ENCODE measurements at regions not wholly inside any gene's neighbourhood (a gene's known extent, or its start where the extent isn't known, plus 50 kb on each side); places are given as distances from the start of the nearest gene placed in this dataset.

DNA sequence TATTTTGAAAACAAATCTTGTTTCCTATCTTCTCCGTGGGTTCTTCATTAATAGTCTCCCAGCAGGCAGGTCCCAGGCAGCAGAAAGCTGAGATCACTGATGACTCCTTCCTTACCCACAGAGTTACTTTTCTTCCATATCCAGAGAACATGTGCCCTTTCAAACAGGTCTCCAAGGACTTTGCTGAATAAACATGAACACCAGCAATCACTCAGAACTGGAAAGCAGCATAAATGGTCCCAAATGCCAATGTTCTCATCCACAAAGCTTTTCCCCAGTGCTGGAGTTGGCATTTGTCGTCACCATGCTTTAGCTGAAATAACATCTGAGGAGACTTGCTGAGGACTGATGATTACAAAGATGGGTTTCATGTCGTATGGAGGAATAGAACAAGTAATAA is 134.0 kb downstream of the YIPF5 start (continued):
- TF ChIP-seq, protein P1, sequence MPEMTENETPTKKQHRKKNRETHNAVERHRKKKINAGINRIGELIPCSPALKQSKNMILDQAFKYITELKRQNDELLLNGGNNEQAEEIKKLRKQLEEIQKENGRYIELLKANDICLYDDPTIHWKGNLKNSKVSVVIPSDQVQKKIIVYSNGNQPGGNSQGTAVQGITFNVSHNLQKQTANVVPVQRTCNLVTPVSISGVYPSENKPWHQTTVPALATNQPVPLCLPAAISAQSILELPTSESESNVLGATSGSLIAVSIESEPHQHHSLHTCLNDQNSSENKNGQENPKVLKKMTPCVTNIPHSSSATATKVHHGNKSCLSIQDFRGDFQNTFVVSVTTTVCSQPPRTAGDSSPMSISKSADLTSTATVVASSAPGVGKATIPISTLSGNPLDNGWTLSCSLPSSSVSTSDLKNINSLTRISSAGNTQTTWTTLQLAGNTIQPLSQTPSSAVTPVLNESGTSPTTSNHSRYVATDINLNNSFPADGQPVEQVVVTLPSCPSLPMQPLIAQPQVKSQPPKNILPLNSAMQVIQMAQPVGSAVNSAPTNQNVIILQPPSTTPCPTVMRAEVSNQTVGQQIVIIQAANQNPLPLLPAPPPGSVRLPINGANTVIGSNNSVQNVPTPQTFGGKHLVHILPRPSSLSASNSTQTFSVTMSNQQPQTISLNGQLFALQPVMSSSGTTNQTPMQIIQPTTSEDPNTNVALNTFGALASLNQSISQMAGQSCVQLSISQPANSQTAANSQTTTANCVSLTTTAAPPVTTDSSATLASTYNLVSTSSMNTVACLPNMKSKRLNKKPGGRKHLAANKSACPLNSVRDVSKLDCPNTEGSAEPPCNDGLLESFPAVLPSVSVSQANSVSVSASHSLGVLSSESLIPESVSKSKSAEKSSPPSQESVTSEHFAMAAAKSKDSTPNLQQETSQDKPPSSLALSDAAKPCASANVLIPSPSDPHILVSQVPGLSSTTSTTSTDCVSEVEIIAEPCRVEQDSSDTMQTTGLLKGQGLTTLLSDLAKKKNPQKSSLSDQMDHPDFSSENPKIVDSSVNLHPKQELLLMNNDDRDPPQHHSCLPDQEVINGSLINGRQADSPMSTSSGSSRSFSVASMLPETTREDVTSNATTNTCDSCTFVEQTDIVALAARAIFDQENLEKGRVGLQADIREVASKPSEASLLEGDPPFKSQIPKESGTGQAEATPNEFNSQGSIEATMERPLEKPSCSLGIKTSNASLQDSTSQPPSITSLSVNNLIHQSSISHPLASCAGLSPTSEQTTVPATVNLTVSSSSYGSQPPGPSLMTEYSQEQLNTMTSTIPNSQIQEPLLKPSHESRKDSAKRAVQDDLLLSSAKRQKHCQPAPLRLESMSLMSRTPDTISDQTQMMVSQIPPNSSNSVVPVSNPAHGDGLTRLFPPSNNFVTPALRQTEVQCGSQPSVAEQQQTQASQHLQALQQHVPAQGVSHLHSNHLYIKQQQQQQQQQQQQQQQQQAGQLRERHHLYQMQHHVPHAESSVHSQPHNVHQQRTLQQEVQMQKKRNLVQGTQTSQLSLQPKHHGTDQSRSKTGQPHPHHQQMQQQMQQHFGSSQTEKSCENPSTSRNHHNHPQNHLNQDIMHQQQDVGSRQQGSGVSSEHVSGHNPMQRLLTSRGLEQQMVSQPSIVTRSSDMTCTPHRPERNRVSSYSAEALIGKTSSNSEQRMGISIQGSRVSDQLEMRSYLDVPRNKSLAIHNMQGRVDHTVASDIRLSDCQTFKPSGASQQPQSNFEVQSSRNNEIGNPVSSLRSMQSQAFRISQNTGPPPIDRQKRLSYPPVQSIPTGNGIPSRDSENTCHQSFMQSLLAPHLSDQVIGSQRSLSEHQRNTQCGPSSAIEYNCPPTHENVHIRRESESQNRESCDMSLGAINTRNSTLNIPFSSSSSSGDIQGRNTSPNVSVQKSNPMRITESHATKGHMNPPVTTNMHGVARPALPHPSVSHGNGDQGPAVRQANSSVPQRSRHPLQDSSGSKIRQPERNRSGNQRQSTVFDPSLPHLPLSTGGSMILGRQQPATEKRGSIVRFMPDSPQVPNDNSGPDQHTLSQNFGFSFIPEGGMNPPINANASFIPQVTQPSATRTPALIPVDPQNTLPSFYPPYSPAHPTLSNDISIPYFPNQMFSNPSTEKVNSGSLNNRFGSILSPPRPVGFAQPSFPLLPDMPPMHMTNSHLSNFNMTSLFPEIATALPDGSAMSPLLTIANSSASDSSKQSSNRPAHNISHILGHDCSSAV (CRISPR knock-in tag; IDR thresholded peaks at IDR 0.05; ENCODE audit: borderline replicate concordance), result no peak
- TF ChIP-seq ARNTL (CRISPR knock-in tag; IDR thresholded peaks at IDR 0.05) (no peak), RAD51 (IDR thresholded peaks at IDR 0.05; ENCODE audit: borderline replicate concordance) (no peak), BCL6 (CRISPR knock-in tag; IDR thresholded peaks at IDR 0.05) (no peak), ZNF17 (CRISPR knock-in tag; IDR thresholded peaks at IDR 0.05) (no peak), THAP11 (CRISPR knock-in tag; IDR thresholded peaks at IDR 0.05) (no peak), ZNF781 (CRISPR knock-in tag; IDR thresholded peaks at IDR 0.05; ENCODE audit: borderline replicate concordance, not compliant biosample characterization) (no peak), MBNL3 (CRISPR knock-in tag; conservative IDR thresholded peaks at IDR 0.05) (no peak), TERF1 (CRISPR knock-in tag; IDR thresholded peaks at IDR 0.05) (no peak), SKIL (CRISPR knock-in tag; IDR thresholded peaks at IDR 0.05; ENCODE audit: borderline replicate concordance) (no peak), ZBTB20 (CRISPR knock-in tag; IDR thresholded peaks at IDR 0.05; ENCODE audit: borderline replicate concordance, low read depth) (no peak)
- TF ChIP-seq, protein P2, sequence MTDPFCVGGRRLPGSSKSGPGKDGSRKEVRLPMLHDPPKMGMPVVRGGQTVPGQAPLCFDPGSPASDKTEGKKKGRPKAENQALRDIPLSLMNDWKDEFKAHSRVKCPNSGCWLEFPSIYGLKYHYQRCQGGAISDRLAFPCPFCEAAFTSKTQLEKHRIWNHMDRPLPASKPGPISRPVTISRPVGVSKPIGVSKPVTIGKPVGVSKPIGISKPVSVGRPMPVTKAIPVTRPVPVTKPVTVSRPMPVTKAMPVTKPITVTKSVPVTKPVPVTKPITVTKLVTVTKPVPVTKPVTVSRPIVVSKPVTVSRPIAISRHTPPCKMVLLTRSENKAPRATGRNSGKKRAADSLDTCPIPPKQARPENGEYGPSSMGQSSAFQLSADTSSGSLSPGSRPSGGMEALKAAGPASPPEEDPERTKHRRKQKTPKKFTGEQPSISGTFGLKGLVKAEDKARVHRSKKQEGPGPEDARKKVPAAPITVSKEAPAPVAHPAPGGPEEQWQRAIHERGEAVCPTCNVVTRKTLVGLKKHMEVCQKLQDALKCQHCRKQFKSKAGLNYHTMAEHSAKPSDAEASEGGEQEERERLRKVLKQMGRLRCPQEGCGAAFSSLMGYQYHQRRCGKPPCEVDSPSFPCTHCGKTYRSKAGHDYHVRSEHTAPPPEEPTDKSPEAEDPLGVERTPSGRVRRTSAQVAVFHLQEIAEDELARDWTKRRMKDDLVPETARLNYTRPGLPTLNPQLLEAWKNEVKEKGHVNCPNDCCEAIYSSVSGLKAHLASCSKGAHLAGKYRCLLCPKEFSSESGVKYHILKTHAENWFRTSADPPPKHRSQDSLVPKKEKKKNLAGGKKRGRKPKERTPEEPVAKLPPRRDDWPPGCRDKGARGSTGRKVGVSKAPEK (CRISPR knock-in tag; IDR thresholded peaks at IDR 0.05; ENCODE audit: borderline replicate concordance), result no peak
- TF ChIP-seq, protein P3, sequence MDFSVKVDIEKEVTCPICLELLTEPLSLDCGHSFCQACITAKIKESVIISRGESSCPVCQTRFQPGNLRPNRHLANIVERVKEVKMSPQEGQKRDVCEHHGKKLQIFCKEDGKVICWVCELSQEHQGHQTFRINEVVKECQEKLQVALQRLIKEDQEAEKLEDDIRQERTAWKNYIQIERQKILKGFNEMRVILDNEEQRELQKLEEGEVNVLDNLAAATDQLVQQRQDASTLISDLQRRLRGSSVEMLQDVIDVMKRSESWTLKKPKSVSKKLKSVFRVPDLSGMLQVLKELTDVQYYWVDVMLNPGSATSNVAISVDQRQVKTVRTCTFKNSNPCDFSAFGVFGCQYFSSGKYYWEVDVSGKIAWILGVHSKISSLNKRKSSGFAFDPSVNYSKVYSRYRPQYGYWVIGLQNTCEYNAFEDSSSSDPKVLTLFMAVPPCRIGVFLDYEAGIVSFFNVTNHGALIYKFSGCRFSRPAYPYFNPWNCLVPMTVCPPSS (IDR thresholded peaks at IDR 0.05), result no peak

Measured in HepG2 (cell line).